IMR-90 (cell line): ENCODE measurements at regions not wholly inside any gene's neighbourhood (a gene's known extent, or its start where the extent isn't known, plus 50 kb on each side); places are given as distances from the start of the nearest gene placed in this dataset.

Source experiments
- ATAC-seq: fragments of 200-7000 bp; cut with Tn5 transposase; 2 replicates; pipeline ENCODE4 v1.9.1; 2020; ENCODE audit warnings: low read depth, mild to moderate bottlenecking, moderate library complexity
- BruUV-seq: library from RNA; stranded (reverse); fragments of 400-500 nt; replicated peaks from 2 replicates; lab custom pipeline; 2021; lab: Mats Ljungman, UMichigan
- CTCF ChIA-PET: fragments of 300-600 bp; formaldehyde crosslinking; extraction: SDS; loops from one replicate; lab custom pipeline; 2021; ENCODE audit warnings: antibody characterized with exemption; lab: Yijun Ruan, JAX
- POLR2A ChIA-PET: fragments of 300-600 bp; sonication (Branson Sonifier 250); formaldehyde crosslinking; loops from one replicate; lab custom pipeline; 2022; ENCODE audit warnings: antibody characterized with exemption; ENCODE audit not compliant: unreplicated experiment; lab: Charles Lee
- DNase-seq: peaks from one replicate; pipeline ENCODE4 v3.0.0; 2013
- H2AFZ ChIP-seq: replicated peaks from 2 replicates; pipeline ENCODE3; 2013; ENCODE audit warnings: low read length, mild to moderate bottlenecking; ENCODE audit not compliant: poor library complexity
- H2AK5ac ChIP-seq: 2 replicates; pipeline ENCODE4 v1.6.1; 2013; ENCODE audit warnings: low read depth, low read length, inconsistent platforms
- H2AK9ac ChIP-seq: replicated peaks from 2 replicates; pipeline ENCODE3; 2013; ENCODE audit warnings: mild to moderate bottlenecking, low read depth, low read length, moderate library complexity; ENCODE audit not compliant: poor library complexity
- H2BK120ac ChIP-seq: 2 replicates; pipeline ENCODE4 v1.6.1; 2013; ENCODE audit warnings: low read depth, low read length, inconsistent platforms
- H2BK15ac ChIP-seq: 3 replicates; pipeline ENCODE4 v1.6.1; 2013; ENCODE audit warnings: low read depth, low read length, inconsistent platforms
- H2BK20ac ChIP-seq: 2 replicates; pipeline ENCODE4 v1.6.1; 2013; ENCODE audit warnings: low read depth, mild to moderate bottlenecking, inconsistent platforms, low read length, moderate library complexity
- H2BK5ac ChIP-seq: 2 replicates; pipeline ENCODE4 v1.6.1; 2013; ENCODE audit warnings: mild to moderate bottlenecking, low read depth, low read length, inconsistent platforms; ENCODE audit not compliant: poor library complexity, severe bottlenecking
- H3K14ac ChIP-seq: replicated peaks from 2 replicates; pipeline ENCODE4 v1.6.1; 2013; ENCODE audit warnings: low read depth, low read length, inconsistent platforms
- H3K18ac ChIP-seq: 2 replicates; pipeline ENCODE4 v1.6.1; 2013; ENCODE audit warnings: low read depth, low read length, control low read depth
- H3K23ac ChIP-seq: 2 replicates; pipeline ENCODE4 v1.6.1; 2013; ENCODE audit warnings: low read depth, low read length, inconsistent platforms
- H3K27ac ChIP-seq: 2 replicates; pipeline ENCODE4 v1.5.1; 2013; ENCODE audit warnings: mild to moderate bottlenecking, control low read depth, low read length; ENCODE audit not compliant: insufficient read depth
- H3K27me3 ChIP-seq: 2 replicates; pipeline ENCODE4 v1.6.1; 2013; ENCODE audit warnings: low read length; ENCODE audit not compliant: control insufficient read depth, insufficient read depth
- H3K36me3 ChIP-seq: 2 replicates; pipeline ENCODE4 v1.6.1; 2013; ENCODE audit warnings: low read length, mixed read lengths; ENCODE audit not compliant: control insufficient read depth, insufficient read depth
- H3K4ac ChIP-seq: 2 replicates; pipeline ENCODE4 v1.6.1; 2013; ENCODE audit warnings: low read depth, low read length, inconsistent platforms
- H3K4me1 ChIP-seq: 2 replicates; pipeline ENCODE4 v1.6.1; 2013; ENCODE audit warnings: low read length, mixed read lengths; ENCODE audit not compliant: control insufficient read depth, insufficient read depth
- H3K4me2 ChIP-seq: 2 replicates; pipeline ENCODE4 v1.6.1; 2013; ENCODE audit warnings: low read depth, mild to moderate bottlenecking, control low read depth, low read length, moderate library complexity
- H3K4me3 ChIP-seq: 2 replicates; pipeline ENCODE4 v1.5.1; 2013; ENCODE audit warnings: low read depth, mild to moderate bottlenecking, control low read depth, low read length, moderate library complexity; ENCODE audit not compliant: insufficient read depth
- H3K56ac ChIP-seq: 2 replicates; pipeline ENCODE4 v1.6.1; 2013; ENCODE audit warnings: low read length, inconsistent platforms; ENCODE audit not compliant: insufficient read depth; ENCODE audit errors: extremely low read depth
- H3K79me1 ChIP-seq, 2 experiments: 2 replicates each; pipeline ENCODE4 v1.6.1; 2013; ENCODE audit warnings: low read length in 2 of 2, inconsistent platforms in 1 of 2, low read depth in 1 of 2
- H3K9ac ChIP-seq: 2 replicates; pipeline ENCODE4 v1.6.1; 2013; ENCODE audit warnings: low read depth, low read length, control low read depth
- H3K9me1 ChIP-seq: 2 replicates; pipeline ENCODE4 v1.6.1; 2013; ENCODE audit warnings: low read length, inconsistent platforms; ENCODE audit not compliant: insufficient read depth
- H3K9me3 ChIP-seq: 2 replicates; pipeline ENCODE4 v1.6.1; 2013; ENCODE audit warnings: low read length; ENCODE audit not compliant: control insufficient read depth, insufficient read depth
- H4K20me1 ChIP-seq: 2 replicates; pipeline ENCODE4 v1.6.1; 2013; ENCODE audit warnings: low read length, inconsistent platforms; ENCODE audit not compliant: insufficient read depth
- H4K5ac ChIP-seq: 2 replicates; pipeline ENCODE4 v1.6.1; 2013; ENCODE audit warnings: mild to moderate bottlenecking, low read depth, low read length, control low read depth
- H4K8ac ChIP-seq, 2 experiments: 2 replicates each; pipeline ENCODE4 v1.6.1; 2013; ENCODE audit warnings: low read depth in 2 of 2, low read length in 2 of 2, control low read depth in 1 of 2, inconsistent platforms in 1 of 2
- H4K91ac ChIP-seq: 2 replicates; pipeline ENCODE4 v1.6.1; 2013; ENCODE audit warnings: low read depth, low read length, inconsistent platforms; ENCODE audit not compliant: insufficient read depth
- BHLHE40 ChIP-seq: fragments of 150-350 bp; IDR thresholded peaks from 2 replicates; pipeline ENCODE4 v1.6.1; 2016; ENCODE audit warnings: mild to moderate bottlenecking, low read depth, low read length
- CEBPB ChIP-seq: IDR thresholded peaks from 2 replicates; pipeline ENCODE4 v1.6.1; 2012; ENCODE audit warnings: low read depth, low read length, improper control_type of control experiment
- CHD1 ChIP-seq: IDR thresholded peaks from 2 replicates; pipeline ENCODE4 v1.6.1; 2012; ENCODE audit warnings: low read depth, low read length, improper control_type of control experiment
- CTCF ChIP-seq: conservative IDR thresholded peaks from 2 replicates; pipeline ENCODE4 v1.5.1; 2012; ENCODE audit warnings: mild to moderate bottlenecking, low read depth, low read length, improper control_type of control experiment
- MXI1 ChIP-seq: IDR thresholded peaks from 2 replicates; pipeline ENCODE4 v1.6.1; 2012; ENCODE audit warnings: low read depth, mild to moderate bottlenecking, low read length, moderate library complexity, borderline replicate concordance
- POLR2A ChIP-seq: IDR thresholded peaks from 2 replicates; pipeline ENCODE4 v1.6.1; 2012; ENCODE audit warnings: mild to moderate bottlenecking, low read depth, low read length
- RAD21 ChIP-seq: IDR thresholded peaks from 2 replicates; pipeline ENCODE4 v1.6.1; 2012; ENCODE audit warnings: low read length, improper control_type of control experiment
- RCOR1 ChIP-seq: IDR thresholded peaks from 2 replicates; pipeline ENCODE4 v1.6.1; 2012; ENCODE audit warnings: mild to moderate bottlenecking, low read length, improper control_type of control experiment; ENCODE audit not compliant: insufficient replicate concordance
- RFX5 ChIP-seq: IDR thresholded peaks from 2 replicates; pipeline ENCODE4 v1.8.0; 2012; ENCODE audit warnings: low read depth, mild to moderate bottlenecking, low read length, moderate library complexity
- dilution Hi-C: fragments of 300-500 bp; cut with HindIII; formaldehyde crosslinking; loops from one replicate; pipeline ENCODE4 v1.14.3; 2018; ENCODE audit warnings: low sequenced_read_pairs; ENCODE audit not compliant: unreplicated experiment
- in situ Hi-C: fragments of 300-500 bp; cut with MboI; formaldehyde crosslinking; loops from 3 replicates; pipeline ENCODE4 v1.14.3; 2019; ENCODE audit warnings: low sequenced_read_pairs, inconsistent platforms, mixed read lengths
- intact Hi-C: fragments of 100-400 bp; cut with micrococcal nuclease; formaldehyde crosslinking; loops from 2 replicates; pipeline ENCODE4 v1.10.0; 2022

DNA sequence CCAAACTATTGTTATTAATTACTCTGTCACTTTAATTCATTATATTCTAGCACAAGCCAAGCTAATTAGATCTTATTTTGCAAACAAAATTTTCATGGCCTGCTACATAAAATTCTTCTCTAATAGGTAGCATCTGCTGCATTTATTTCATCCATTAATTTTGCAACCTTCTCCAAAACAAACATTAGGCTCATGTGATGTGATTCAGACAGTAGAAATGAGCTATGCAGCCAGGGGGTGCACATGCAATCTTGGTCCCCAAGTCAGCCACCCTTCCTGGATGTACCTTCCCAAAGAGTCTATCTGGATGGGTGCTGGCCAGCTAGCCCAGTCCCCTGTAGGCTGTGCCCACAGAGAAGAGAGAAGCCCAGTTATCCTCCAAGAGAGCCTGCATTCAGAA, 242.1 kb upstream of the OSR1 start:
- Histone ChIP-seq H2BK5ac (no peak overlapping the region), H2AFZ (no peak overlapping the region), H3K56ac (no peak overlapping the region), H3K27ac (no peak overlapping the region), H3K27me3 (peaks cover 13% of the 10 kb centered on the region; the same call in 1 of the 2 replicates), H4K91ac (no peak overlapping the region), H3K4me1 (no peaks in the 10 kb centered on the region), H2AK5ac (no peak overlapping the region), H3K9ac (no peak overlapping the region), H3K36me3 (no peaks in the 10 kb centered on the region), H3K4me3 (no peak overlapping the region), H3K4me2 (no peak overlapping the region), H2BK120ac (no peak overlapping the region), H3K4ac (no peak overlapping the region), H2BK15ac (no peak overlapping the region), H2BK20ac (no peak overlapping the region), H4K8ac (no peak overlapping the region), H3K23ac (no peak overlapping the region), H3K79me1 (no peaks in the 10 kb centered on the region), H4K20me1 (no peaks in the 10 kb centered on the region), H3K18ac (no peak overlapping the region), H3K9me1 (no peaks in the 10 kb centered on the region), H2AK9ac (no peak overlapping the region), H3K9me3 (no peaks in the 10 kb centered on the region), H3K14ac (no peak overlapping the region), H4K5ac (no peak overlapping the region)
- in situ Hi-C loops = no loop called here
- DNase-seq = no peak
- CTCF ChIA-PET = no interaction called here
- POLR2A ChIA-PET = no interaction called here
- ATAC-seq = no peak
- intact Hi-C loops = no loop called here
- BruUV-seq = no TSS peak
- no peak for TF ChIP-seq POLR2A
- TF ChIP-seq CHD1 = no peak
- TF ChIP-seq CEBPB = no peak
- TF ChIP-seq RCOR1 = no peak
- no peak for TF ChIP-seq MXI1
- TF ChIP-seq CTCF = no peak
- TF ChIP-seq BHLHE40 = no peak
- TF ChIP-seq RFX5 = no peak
- no peak for TF ChIP-seq RAD21
- dilution Hi-C loops = no loop called here
